Gastroesophageal sphincter (tissue), 3 donors: ENCODE measurements at regions not wholly inside any gene's neighbourhood (a gene's known extent, or its start where the extent isn't known, plus 50 kb on each side); places are given as distances from the start of the nearest gene placed in this dataset.

Experiments used
- CTCF ChIP-seq, 4 experiments: fragments of 200-600 bp in 2 of 4; fragments of 450-650 bp in 2 of 4; sonication (generic) in 1 of 4; IDR thresholded peaks; one replicate each; pipeline ENCODE4 v1.5.1; 2017 to 2019; ENCODE audit warnings: antibody characterized with exemption in 4 of 4, mild to moderate bottlenecking in 2 of 4, moderate library complexity in 2 of 4
- EP300 ChIP-seq: sonication (generic); formaldehyde crosslinking; IDR thresholded peaks from one replicate; pipeline ENCODE4 v1.6.1; 2017; ENCODE audit warnings: antibody characterized with exemption, mild to moderate bottlenecking

- TF ChIP-seq CTCF (IDR thresholded peaks at IDR 0.05) (no peak), EP300 (no peak)
Observed at GRCh38 chr10:8951440-8952089, 897.1 kb downstream of the GATA3 start.
